ENCODE measurements at regions not wholly inside any gene's neighbourhood (a gene's known extent, or its start where the extent isn't known, plus 50 kb on each side); places are given as distances from the start of the nearest gene placed in this dataset.
A peak's percentile ranks its signal among the peaks of the same experiment; 100 is the strongest.

DNA sequence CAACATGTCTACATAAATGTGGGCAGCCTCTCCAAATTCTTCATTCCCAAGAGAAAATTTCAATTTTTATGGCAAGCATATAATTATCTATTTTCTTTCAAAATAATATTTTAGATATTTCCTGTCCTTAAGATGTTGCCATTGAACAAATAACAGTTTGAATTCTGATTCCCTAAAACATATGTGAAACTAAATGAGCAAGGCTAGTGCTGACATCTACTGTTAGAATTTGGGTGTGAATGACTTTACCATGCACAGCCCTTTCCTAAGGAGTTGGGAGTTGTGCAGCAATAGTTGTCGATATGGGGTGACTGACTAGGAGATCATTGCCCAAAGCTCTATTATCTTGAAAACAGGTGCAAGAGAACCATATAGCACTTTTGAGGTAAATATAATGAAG is 108.2 kb upstream of the SLC38A4 start:
- Histone ChIP-seq H3K4me3 (no peak overlapping the region), H3K9me3 (no peaks in the 10 kb centered on the region), H3K36me3 (no peaks in the 10 kb centered on the region), H3K4me1 (no peaks in the 10 kb centered on the region), H3K27me3 (no peaks in the 10 kb centered on the region), H3K27ac (no peak overlapping the region)
- DNase-seq = no peak
- TF ChIP-seq POLR2A (IDR thresholded peaks at IDR 0.05) = no peak
- TF ChIP-seq CTCF (IDR thresholded peaks at IDR 0.05) = peak in 4 of 6 experiments; percentile 28 to 70 (median 46)

- DNase-seq = no peak
- no peaks in the 10 kb centered on the region for H3K27me3 ChIP-seq
- no peaks in the 10 kb centered on the region for H3K36me3 ChIP-seq
- H3K4me1 ChIP-seq = no peaks in the 10 kb centered on the region
- H3K4me3 ChIP-seq = no peak overlapping the region
- no peaks in the 10 kb centered on the region for H3K9me3 ChIP-seq
- H3K27ac ChIP-seq = no peak overlapping the region
- TF ChIP-seq POLR2A (IDR thresholded peaks at IDR 0.05) (no peak), CTCF (IDR thresholded peaks at IDR 0.05) (no peak)
These were observed 108.7 kb upstream of the SLC38A4 start for GRCh38 chr12:46934374-46935111.

DNA sequence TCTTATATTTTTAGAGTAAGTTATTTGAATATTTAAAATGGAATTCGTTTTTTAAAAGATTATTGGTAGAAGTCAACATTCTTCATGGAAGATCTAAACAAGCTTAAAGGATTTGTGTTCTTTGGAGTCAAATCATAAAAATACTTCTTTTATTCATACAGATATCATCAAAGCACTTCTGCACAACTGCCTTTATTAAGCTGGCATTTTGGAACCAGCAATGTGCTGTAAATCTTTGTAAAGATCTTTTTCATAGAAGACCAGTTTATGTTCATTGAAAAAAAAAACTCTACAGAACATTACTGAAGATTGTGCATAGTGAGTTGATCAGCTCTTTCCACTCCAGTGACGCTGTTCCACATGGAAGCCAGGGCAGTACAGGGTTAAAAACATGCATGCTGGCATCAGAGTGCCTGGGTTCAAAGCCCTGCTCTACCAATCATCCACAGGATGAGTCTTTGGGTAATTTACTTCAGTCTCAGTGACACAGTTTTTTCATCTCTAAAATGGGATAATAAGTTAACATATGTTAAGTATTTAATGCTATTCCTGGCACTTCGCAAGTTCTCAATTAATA is 109.6 kb upstream of the SLC38A4 start:
- H3K36me3 ChIP-seq = no peaks in the 10 kb centered on the region
- no peak overlapping the region for H3K4me3 ChIP-seq
- no peaks in the 10 kb centered on the region for H3K27me3 ChIP-seq
- no peak for TF ChIP-seq POLR2A (IDR thresholded peaks at IDR 0.05)
- no peak for TF ChIP-seq CTCF (IDR thresholded peaks at IDR 0.05)
- no peaks in the 10 kb centered on the region for H3K9me3 ChIP-seq
- no peaks in the 10 kb centered on the region for H3K4me1 ChIP-seq
- H3K27ac ChIP-seq = no peak overlapping the region
- DNase-seq = no peak

GRCh38 chr12:46936042-46936441 is 110.2 kb upstream of the SLC38A4 start:
- no peak for DNase-seq
- no peak overlapping the region for H3K4me3 ChIP-seq
- H3K27me3 ChIP-seq = no peaks in the 10 kb centered on the region
- no peaks in the 10 kb centered on the region for H3K36me3 ChIP-seq
- H3K9me3 ChIP-seq = no peaks in the 10 kb centered on the region
- no peak overlapping the region for H3K27ac ChIP-seq
- TF ChIP-seq POLR2A (IDR thresholded peaks at IDR 0.05) = no peak
- TF ChIP-seq CTCF (IDR thresholded peaks at IDR 0.05) = no peak
- no peaks in the 10 kb centered on the region for H3K4me1 ChIP-seq

GRCh38 chr12:46938071-46938678 is 112.4 kb upstream of the SLC38A4 start:
- no peak for DNase-seq
- H3K27ac ChIP-seq = no peak overlapping the region
- no peaks in the 10 kb centered on the region for H3K9me3 ChIP-seq
- H3K27me3 ChIP-seq = no peaks in the 10 kb centered on the region
- H3K4me1 ChIP-seq = no peaks in the 10 kb centered on the region
- H3K36me3 ChIP-seq = no peaks in the 10 kb centered on the region
- TF ChIP-seq CTCF (IDR thresholded peaks at IDR 0.05) = no peak
- TF ChIP-seq POLR2A (IDR thresholded peaks at IDR 0.05) = no peak
- H3K4me3 ChIP-seq = no peak overlapping the region

Data from Peyer's patch (tissue), 4 donors.